ENCODE measurements at regions not wholly inside any gene's neighbourhood (a gene's known extent, or its start where the extent isn't known, plus 50 kb on each side); places are given as distances from the start of the nearest gene placed in this dataset.
A peak's percentile ranks its signal among the peaks of the same experiment; 100 is the strongest.
"Not testable (repeated sequence)": the region's sequence is repeated elsewhere in the genome, so short reads cannot be mapped to it uniquely, and the experiment has no call there.

DNA sequence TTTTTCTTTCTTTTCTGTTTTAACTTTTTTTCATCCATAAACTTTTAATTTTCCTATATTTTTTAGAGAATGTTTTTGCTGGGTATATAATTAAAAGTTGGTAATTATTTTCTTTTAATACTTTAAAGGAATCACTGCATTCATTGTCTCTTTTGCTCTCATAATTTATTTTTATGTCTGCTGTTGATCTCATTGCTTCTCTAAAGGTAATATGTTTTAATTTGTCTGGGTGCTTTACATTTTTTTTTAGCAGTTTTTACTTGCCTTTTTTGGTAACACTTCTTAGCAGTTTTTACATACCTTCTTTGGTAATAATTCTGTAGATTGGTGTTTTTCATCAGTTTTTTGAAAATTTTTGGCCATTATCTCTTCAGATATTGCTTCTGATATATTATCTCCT lies 89.4 kb upstream of the BMAL1 start:
- H3K4me3 ChIP-seq, result no peak overlapping the region
- H3K4me2 ChIP-seq, result no peak overlapping the region
- no peaks in the 10 kb centered on the region for H3K27me3 ChIP-seq
- no peak overlapping the region for H3K27ac ChIP-seq
- H3K4me1 ChIP-seq, result peaks cover 4% of the 10 kb centered on the region
- no peak for TF ChIP-seq Cebpa-rat (IDR thresholded peaks at IDR 0.05)
- H3K36me3 ChIP-seq, result no peaks in the 10 kb centered on the region
- H4K20me1 ChIP-seq, result no peaks in the 10 kb centered on the region
- H3K9ac ChIP-seq, result no peak overlapping the region
- peaks cover 18% of the 10 kb centered on the region for H3K9me3 ChIP-seq

DNA sequence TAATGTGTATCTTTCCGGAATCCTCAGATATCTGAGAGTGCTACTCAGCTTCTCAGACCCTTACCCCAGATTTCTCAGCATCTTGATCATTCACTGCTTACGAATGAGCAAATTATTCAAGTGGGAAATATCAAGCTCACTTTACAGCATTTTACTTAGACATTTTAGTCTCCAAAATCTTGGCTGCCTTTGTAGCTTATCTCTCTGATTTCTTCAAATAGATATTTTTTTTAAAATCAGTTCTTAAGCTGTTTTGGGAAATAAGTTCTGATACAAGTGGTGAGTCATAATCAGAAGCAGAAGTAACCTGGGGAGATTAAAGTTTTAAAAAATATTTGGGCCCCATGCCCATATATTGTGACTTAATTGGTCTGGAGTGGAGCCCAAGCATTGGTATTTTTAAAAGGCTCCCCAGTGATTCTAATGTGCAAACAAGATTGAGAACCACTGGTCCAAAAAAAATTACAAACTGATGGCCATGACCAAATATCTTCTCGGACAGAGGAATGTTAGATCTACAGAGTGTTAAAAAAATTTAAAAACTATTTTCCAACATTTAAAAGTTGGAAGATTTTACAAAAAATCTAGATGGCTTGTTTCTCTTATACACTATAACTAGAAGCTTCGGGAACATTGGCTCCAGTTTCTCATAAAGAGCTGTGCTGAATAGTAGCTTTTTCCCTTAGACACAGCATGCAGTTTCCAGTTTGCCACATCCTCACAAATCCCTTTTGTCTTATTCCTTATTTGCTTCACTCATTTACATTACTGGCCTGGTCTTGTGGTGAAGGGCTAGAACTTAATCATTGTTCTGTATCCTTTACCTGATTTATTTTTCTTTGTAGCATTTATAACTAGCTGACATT lies 87.8 kb upstream of the BMAL1 start:
- no peak for TF ChIP-seq Cebpa-rat (IDR thresholded peaks at IDR 0.05)
- H3K27ac ChIP-seq, result no peak overlapping the region
- H3K9ac ChIP-seq, result no peak overlapping the region
- H4K20me1 ChIP-seq, result no peaks in the 10 kb centered on the region
- no peak overlapping the region for H3K4me3 ChIP-seq
- no peaks in the 10 kb centered on the region for H3K4me1 ChIP-seq
- H3K36me3 ChIP-seq, result no peaks in the 10 kb centered on the region
- H3K9me3 ChIP-seq, result peaks cover 18% of the 10 kb centered on the region
- H3K27me3 ChIP-seq, result no peaks in the 10 kb centered on the region
- no peak overlapping the region for H3K4me2 ChIP-seq

DNA sequence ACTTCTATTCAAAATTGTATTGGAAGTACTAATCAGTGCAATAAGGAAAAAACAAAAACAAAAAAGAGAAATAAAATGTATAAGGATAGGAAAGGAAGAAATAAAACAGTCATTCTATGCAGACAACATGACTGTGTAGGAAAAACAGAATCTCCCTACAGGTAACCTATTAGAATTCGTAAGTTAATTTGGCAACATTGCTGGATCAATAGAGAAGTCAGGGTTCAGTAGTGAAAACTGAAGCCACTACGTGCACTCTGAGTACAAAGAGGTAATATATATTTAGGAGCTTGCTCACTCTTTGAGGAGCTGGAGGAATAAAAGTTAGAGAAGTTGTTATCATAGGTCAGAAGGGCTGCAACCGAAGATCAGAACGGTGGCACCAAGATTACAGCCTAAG lies 84.0 kb upstream of the BMAL1 start:
- no peaks in the 10 kb centered on the region for H3K36me3 ChIP-seq
- no peak overlapping the region for H3K27ac ChIP-seq
- H3K4me1 ChIP-seq, result no peaks in the 10 kb centered on the region
- no peak overlapping the region for H3K9ac ChIP-seq
- no peaks in the 10 kb centered on the region for H3K27me3 ChIP-seq
- no peak overlapping the region for H3K4me3 ChIP-seq
- TF ChIP-seq Cebpa-rat (IDR thresholded peaks at IDR 0.05), result no peak
- peaks cover 35% of the 10 kb centered on the region for H3K9me3 ChIP-seq
- H3K4me2 ChIP-seq, result no peak overlapping the region
- H4K20me1 ChIP-seq, result no peaks in the 10 kb centered on the region

DNA sequence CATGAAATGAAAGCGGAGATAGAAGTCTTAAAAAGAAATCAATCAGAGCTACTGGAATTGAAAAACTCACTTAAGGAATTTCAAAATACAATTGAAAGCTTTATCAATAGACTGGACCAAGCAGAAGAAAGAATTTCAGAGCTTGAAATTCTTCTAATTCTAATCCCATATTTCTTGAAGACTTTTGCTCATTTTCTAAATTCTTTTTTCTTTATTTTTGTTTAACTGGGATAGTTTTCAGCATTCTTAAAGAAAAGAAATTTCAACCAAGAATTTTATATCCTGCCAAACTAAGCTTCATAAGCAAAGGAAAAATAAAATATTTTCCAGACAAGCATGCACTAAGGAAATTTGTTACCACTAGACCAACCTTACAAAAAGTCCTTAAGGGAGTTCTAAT lies 80.2 kb upstream of the BMAL1 start:
- H3K27ac ChIP-seq, H3K27me3 ChIP-seq, H3K4me1 ChIP-seq, H3K4me2 ChIP-seq, H4K20me1 ChIP-seq, H3K4me3 ChIP-seq, H3K9ac ChIP-seq, H3K36me3 ChIP-seq: not testable (repeated sequence)
- peaks cover 36% of the 10 kb centered on the region for H3K9me3 ChIP-seq

DNA sequence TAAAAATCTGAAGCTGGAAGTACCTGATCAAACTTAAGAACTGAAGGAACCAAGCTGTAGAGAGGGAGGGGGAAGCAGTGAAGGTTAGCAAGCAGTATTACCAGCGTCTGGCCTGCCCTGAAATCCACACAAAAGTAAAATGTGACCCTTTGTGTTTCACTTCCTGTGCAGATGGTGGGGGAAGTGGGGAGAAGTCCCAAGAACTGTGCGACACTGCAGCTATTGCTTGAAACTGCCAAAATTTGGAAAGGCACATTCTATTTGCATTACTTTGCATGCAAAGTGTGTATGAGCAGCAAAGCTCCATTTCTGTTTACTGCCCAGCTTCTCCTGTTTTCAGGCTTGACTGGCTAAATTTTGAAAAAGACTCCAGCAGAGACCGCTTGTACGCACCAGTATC lies 72.1 kb upstream of the BMAL1 start:
- H3K4me2 ChIP-seq, result peak overlapping the region; percentile 48
- H3K27me3 ChIP-seq, result no peaks in the 10 kb centered on the region; the same call in 1 of the 2 replicates
- peaks cover 9% of the 10 kb centered on the region for H3K9me3 ChIP-seq
- H3K4me3 ChIP-seq, result no peak overlapping the region
- H3K36me3 ChIP-seq, result no peaks in the 10 kb centered on the region
- H3K27ac ChIP-seq, result no peak overlapping the region
- peaks cover 27% of the 10 kb centered on the region for H3K4me1 ChIP-seq
- TF ChIP-seq Cebpa-rat (IDR thresholded peaks at IDR 0.05), result no peak
- no peak overlapping the region for H3K9ac ChIP-seq
- H4K20me1 ChIP-seq, result no peaks in the 10 kb centered on the region

DNA sequence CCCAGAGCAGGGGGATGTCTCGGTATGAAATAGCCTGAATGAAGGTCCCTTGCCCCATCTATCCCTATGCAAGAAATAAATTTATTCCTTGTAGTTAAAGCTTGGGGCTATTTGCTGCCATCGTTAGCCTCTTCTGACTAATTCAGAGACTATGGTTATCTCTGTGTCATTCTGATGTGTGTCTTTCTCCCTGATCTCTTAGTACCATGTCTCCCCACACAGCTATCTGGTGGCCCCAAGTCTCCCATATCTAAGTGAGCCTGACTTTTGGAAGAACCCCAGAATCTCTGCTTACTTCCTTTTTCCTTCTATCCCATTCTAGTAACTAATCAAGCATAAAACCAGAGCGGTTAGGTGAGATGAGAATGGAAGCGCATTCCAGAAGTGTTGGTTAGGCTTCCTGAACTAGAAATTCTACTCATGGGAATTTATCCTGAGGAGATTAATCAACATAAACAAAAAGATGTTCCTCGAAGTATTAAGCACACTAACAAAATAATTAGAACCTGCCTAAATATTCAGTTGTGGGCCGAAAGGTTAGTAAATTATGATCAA lies 71.4 kb upstream of the BMAL1 start:
- H3K9ac ChIP-seq, result no peak overlapping the region
- H3K9me3 ChIP-seq, result peaks cover 5% of the 10 kb centered on the region
- no peak overlapping the region for H3K27ac ChIP-seq
- H3K4me2 ChIP-seq, result peak overlapping the region; percentile 48; the same call in 1 of the 2 replicates
- no peaks in the 10 kb centered on the region for H3K36me3 ChIP-seq
- H3K4me3 ChIP-seq, result no peak overlapping the region
- no peaks in the 10 kb centered on the region; the same call in 1 of the 2 replicates for H3K27me3 ChIP-seq
- peaks cover 27% of the 10 kb centered on the region for H3K4me1 ChIP-seq
- no peaks in the 10 kb centered on the region for H4K20me1 ChIP-seq
- TF ChIP-seq Cebpa-rat (IDR thresholded peaks at IDR 0.05), result no peak

DNA sequence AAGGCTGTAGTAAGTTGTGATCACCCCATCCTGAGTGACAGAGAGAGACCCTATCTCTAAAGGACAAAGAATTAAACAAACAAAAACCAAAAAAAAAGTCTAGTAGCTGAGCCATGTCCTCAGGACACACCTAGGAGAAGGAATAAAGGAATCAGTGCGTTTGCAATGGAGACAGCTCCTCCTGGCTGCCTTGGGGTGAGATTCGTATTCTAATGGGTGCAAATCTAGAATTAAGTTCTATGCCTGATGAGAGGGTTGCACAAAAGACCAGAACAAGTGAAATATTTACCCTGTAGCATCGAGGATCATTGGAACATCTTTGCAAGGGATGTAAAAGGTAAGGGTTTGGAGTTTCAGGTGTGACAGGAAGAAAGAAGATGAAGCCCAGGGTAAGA lies 70.3 kb upstream of the BMAL1 start:
- Histone ChIP-seq H3K4me2 (0 out of 2 replicates have a peak overlapping the region, but pooled peaks have one; percentile 41), H3K9me3 (no peaks in the 10 kb centered on the region), H3K4me1 (peaks cover 27% of the 10 kb centered on the region), H3K27ac (no peak overlapping the region), H3K36me3 (no peaks in the 10 kb centered on the region), H4K20me1 (no peaks in the 10 kb centered on the region), H3K27me3 (no peaks in the 10 kb centered on the region; the same call in 1 of the 2 replicates), H3K4me3 (no peak overlapping the region), H3K9ac (no peak overlapping the region)
- no peak for TF ChIP-seq Cebpa-rat (IDR thresholded peaks at IDR 0.05)

DNA sequence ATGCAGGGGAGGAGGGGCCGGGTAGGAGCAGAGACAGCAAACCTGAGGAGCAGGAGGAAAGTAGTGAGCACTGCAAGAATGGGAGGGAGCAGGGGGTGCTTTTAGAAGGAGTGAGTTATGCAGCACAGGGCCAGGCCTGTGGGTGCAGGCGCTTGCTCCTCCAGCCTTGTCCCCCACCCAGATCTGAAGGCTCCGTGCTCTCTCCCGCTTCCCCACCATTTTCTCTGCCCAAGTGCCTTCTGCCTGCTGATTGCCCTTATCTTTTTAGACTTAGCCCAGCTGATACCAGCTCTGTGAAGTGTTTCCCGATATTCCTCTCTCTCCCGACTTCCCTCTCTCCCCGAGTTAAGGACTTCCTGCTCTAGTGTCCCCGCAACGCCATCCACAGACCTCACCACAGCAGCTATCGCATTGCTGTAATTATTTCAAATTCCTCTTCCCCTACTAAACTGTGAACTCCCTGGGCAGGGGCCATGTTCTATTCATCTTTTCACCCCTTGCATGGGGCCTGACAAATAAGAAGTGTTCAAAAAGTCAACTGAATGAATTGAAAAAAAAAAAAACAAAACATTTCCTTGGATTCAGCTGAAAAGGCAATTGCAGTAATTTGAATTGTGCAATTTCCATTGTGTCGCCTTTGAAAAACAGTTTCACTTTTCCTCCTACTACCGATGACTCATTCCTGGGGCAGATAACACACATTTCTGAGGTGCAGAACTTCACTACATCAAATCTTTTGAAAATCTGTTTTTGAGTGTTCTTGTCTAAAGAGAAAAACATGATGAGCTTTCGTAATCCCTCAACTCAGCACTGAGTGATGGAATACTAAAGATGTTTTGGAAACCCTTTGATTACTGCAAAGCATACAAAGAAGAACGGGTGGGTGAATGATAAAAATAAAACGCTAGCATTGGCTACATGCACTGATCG lies 69.7 kb upstream of the BMAL1 start:
- H4K20me1 ChIP-seq, result no peaks in the 10 kb centered on the region
- H3K9ac ChIP-seq, result no peak overlapping the region
- H3K4me3 ChIP-seq, result no peak overlapping the region
- peaks cover 27% of the 10 kb centered on the region for H3K4me1 ChIP-seq
- H3K9me3 ChIP-seq, result no peaks in the 10 kb centered on the region
- peak overlapping the region; percentile 41 for H3K4me2 ChIP-seq
- no peaks in the 10 kb centered on the region; the same call in 1 of the 2 replicates for H3K27me3 ChIP-seq
- H3K27ac ChIP-seq, result no peak overlapping the region
- TF ChIP-seq Cebpa-rat (IDR thresholded peaks at IDR 0.05), result peak; percentile 38; the same call in 1 of the 2 replicates
- no peaks in the 10 kb centered on the region for H3K36me3 ChIP-seq

DNA sequence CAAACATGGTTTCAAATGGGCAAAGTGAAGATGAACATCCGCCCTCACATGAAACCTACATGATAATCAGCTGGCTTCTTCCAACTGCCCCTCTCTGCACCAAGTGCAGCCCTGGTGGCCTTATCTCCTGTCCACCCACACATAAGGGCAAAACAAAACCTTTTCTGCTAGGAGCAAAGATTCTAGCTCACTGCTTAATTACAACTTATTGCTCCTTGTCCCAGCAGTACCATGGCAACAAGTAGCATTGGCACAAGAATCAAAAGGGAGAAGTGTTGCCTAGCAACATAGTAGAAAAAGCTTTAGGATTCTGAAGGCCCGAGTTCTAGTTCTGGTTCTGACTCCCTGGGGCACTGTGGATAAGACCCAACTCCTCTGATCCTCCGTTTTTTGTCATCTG lies 68.7 kb upstream of the BMAL1 start:
- Histone ChIP-seq H3K4me2 (no peak overlapping the region), H3K4me1 (peaks cover 27% of the 10 kb centered on the region)

More for the DNA sequence above, 68.7 kb upstream of the BMAL1 start:
- Histone ChIP-seq H4K20me1 (no peaks in the 10 kb centered on the region), H3K27ac (no peak overlapping the region), H3K4me3 (no peak overlapping the region), H3K27me3 (no peaks in the 10 kb centered on the region; the same call in 1 of the 2 replicates), H3K9me3 (no peaks in the 10 kb centered on the region), H3K36me3 (no peaks in the 10 kb centered on the region), H3K9ac (no peak overlapping the region)
- TF ChIP-seq Cebpa-rat (IDR thresholded peaks at IDR 0.05), result no peak
